ENCODE measurements at regions not wholly inside any gene's neighbourhood (a gene's known extent, or its start where the extent isn't known, plus 50 kb on each side); places are given as distances from the start of the nearest gene placed in this dataset.

- H3K4me3 ChIP-seq (ENCODE audit: low read depth, poor library complexity, severe bottlenecking), result no peak overlapping the region
- 33 to 60% methylated on average over 1 of the region's 1 CpG for WGBS, 2 donors
- no peak for DNase-seq (ENCODE audit: low spot score in 2 of 2)
- TF ChIP-seq CTCF (IDR thresholded peaks at IDR 0.05) (no peak), POLR2A (IDR thresholded peaks at IDR 0.05) (no peak)
- intact Hi-C loops (cut with DNase I; ENCODE audit: low total_unique reads), result no loop called here
These were observed 452.6 kb upstream of the PKDCC start for GRCh38 chr2:41595240-41595639.

- DNase-seq (ENCODE audit: low spot score in 2 of 2), result peak in 1 of 2 donors; percentile 25
- no peak overlapping the region for H3K4me3 ChIP-seq (ENCODE audit: low read depth, poor library complexity, severe bottlenecking)
- intact Hi-C loops (cut with DNase I; ENCODE audit: low total_unique reads), result no loop called here
- TF ChIP-seq POLR2A (IDR thresholded peaks at IDR 0.05) (no peak), CTCF (IDR thresholded peaks at IDR 0.05) (no peak)
- 38 to 43% methylated on average over 2 of the region's 2 CpGs for WGBS, 2 donors
These were observed 450.1 kb upstream of the PKDCC start for GRCh38 chr2:41597680-41598079.

GRCh38 chr2:41598161-41598894, 449.5 kb upstream of the PKDCC start:
- TF ChIP-seq CTCF (IDR thresholded peaks at IDR 0.05), result no peak
- no peak for TF ChIP-seq POLR2A (IDR thresholded peaks at IDR 0.05)
- no peak overlapping the region for H3K4me3 ChIP-seq (ENCODE audit: low read depth, poor library complexity, severe bottlenecking)
- WGBS, 2 donors, result 29 to 41% methylated on average over 5 of the region's 5 CpGs
- intact Hi-C loops (cut with DNase I; ENCODE audit: low total_unique reads), result no loop called here
- no peak for DNase-seq (ENCODE audit: low spot score in 2 of 2)

GRCh38 chr2:41600460-41600859, 447.4 kb upstream of the PKDCC start:
- TF ChIP-seq CTCF (IDR thresholded peaks at IDR 0.05), result no peak
- no peak for TF ChIP-seq POLR2A (IDR thresholded peaks at IDR 0.05)
- no peak for DNase-seq (ENCODE audit: low spot score in 2 of 2)
- intact Hi-C loops (cut with DNase I; ENCODE audit: low total_unique reads), result no loop called here
- H3K4me3 ChIP-seq (ENCODE audit: low read depth, poor library complexity, severe bottlenecking), result no peak overlapping the region

- no peak overlapping the region for H3K4me3 ChIP-seq (ENCODE audit: low read depth, poor library complexity, severe bottlenecking)
- DNase-seq (ENCODE audit: low spot score in 2 of 2), result no peak
- intact Hi-C loops (cut with DNase I; ENCODE audit: low total_unique reads), result no loop called here
- TF ChIP-seq CTCF (IDR thresholded peaks at IDR 0.05) (no peak), POLR2A (IDR thresholded peaks at IDR 0.05) (no peak)
- WGBS, 2 donors, result 12 to 13% methylated on average over 2 of the region's 2 CpGs
These were observed 445.5 kb upstream of the PKDCC start for GRCh38 chr2:41602341-41602740.

GRCh38 chr2:41605311-41605710, 442.5 kb upstream of the PKDCC start:
- intact Hi-C loops (cut with DNase I; ENCODE audit: low total_unique reads), result no loop called here
- WGBS, 2 donors, result 61 to 65% methylated on average over 1 of the region's 1 CpG
- no peak for DNase-seq (ENCODE audit: low spot score in 2 of 2)

More at GRCh38 chr2:41605311-41605710, 442.5 kb upstream of the PKDCC start:
- no peak overlapping the region for H3K4me3 ChIP-seq (ENCODE audit: low read depth, poor library complexity, severe bottlenecking)
- no peak for TF ChIP-seq POLR2A (IDR thresholded peaks at IDR 0.05)
- TF ChIP-seq CTCF (IDR thresholded peaks at IDR 0.05), result no peak
